ENCODE measurements at regions not wholly inside any gene's neighbourhood (a gene's known extent, or its start where the extent isn't known, plus 50 kb on each side); places are given as distances from the start of the nearest gene placed in this dataset.
A peak's percentile ranks its signal among the peaks of the same experiment; 100 is the strongest.

DNA sequence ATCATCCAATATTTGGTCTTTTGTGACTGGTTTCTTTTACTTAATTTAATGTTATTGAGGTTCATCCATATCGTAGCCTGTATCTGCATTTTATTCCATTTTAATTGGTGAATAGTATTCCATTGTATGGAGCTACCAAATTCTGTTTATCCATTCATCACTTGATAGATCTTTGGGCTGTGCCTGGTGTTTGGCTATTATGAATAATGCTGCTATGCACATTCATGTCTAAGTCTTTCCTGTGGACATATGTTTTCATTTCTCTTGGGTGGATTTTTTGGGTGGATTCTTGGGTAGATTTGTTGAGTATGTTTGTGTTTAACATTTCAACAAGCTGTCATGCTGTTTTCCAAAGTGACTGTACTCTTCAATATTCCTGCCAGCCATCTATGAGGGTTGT is 52.5 kb upstream of the NEDD4L start:
- DNase-seq: no peak

DNA sequence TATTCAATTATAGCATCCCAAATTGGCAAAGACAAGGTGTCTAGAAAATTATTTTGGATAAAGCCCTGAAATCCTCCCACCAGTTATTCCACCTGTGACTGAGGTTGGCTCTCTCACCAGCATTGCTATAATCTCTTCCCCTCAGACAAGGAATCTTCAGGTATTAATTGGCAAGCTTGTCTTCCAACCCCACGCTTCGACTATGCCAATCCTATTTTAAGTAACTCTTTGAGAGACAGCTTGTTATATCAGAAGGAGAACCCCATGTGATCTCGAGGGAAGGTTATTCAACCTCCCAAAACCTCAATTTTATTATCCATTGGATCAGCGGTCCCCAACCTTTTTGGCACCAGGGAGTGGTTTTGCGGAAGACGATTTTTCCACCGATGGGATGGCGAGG is 54.5 kb upstream of the NEDD4L start:
- DNase-seq: no peak

DNA sequence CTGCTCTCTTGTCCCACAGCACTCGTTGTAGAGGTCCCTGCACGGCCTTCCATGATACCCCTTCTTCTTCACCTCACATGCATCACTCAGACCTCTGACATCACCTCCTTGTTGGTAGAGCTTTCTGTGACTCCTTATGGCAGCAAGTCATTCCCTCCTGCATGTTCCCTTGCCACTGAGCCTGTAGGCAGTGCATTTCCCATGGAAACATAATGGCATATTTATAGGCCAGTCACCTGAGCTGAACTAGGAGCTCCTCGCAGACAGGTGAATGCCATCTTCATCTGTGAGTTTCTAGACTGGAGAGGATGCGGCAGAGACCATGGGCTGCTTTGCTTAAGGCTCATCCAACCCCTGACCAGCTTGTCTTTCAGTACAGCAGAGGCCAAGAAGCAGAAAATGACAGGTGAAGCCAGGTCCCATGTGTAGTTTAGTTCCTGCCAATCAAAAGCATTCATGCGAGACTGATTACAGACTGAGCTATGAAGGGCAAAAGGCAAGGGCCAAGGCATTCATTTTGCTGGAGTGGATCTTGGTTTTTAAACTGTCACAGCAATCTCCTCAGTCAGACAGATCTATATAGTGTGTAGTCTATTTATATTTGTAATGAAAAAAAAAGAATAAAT is 59.4 kb upstream of the NEDD4L start:
- peak; percentile 62 for DNase-seq

DNA sequence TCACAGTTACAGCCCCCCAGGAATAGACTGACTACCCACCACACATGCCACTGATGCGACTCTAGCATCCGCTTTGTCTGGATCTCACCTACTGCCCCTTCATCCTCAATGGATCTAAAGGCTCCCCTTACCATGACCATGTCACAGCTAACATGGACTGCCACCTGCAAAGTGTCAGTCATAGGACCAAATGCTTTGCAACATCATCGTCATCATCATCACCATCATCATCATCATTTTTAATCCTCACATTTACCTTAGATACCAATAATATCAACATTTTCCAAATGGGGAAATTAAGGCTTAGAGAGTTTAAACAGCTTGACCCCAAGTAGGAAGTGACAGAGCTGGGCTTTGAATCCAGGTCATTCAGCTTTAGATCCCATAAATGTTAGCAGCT is 60.1 kb upstream of the NEDD4L start:
- DNase-seq: no peak

DNA sequence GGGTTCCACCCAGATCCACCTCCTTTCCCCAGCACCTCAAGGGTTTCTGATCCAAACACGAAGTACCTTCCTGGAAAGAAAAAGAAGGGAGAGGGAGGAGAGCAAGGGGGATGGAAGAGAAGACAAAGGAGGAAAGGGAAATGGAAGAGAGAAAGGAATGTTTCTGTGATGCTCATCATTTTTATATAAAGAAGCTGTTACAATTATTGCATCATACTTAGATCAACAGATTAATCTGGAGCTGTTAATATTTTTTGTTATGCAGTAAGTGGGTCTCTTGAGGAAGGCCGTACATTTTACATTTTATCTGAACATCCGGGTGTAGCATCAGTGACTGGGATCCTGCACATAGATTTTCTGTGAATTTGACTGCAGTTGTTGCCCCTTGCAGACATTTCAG is 60.6 kb upstream of the NEDD4L start:
- DNase-seq: no peak

DNA sequence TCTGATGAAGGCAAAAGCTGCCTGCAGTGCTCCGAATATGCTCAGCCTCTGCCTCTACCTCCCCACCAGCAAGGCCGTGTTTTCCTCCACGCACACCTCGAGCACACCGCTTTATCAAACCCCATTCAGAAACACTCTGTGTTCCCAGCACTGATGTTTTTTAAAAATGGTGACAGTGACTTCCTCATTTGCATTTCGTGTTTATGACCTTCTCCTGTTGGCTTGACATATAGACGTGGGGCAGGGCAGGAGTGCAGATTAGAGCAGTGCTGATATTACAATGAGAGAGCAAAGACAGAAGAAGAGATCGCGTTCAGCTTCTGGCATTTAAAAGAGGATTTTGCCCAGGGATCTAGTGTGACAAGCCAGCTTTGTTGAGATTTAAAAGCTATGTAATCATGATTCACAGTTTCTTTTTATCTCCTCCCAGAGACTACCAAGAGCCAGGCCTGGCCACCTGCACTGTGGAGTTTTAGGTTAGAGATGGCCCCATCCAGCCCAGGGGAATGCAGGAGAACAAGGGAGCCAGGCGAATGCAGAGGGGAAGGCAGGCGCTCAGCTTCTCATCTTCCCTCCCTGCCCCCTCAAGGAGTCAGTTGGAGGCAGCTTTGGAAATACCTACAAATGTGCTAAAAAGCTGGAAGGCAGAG is 61.5 kb upstream of the NEDD4L start:
- DNase-seq: peak; percentile 5

DNA sequence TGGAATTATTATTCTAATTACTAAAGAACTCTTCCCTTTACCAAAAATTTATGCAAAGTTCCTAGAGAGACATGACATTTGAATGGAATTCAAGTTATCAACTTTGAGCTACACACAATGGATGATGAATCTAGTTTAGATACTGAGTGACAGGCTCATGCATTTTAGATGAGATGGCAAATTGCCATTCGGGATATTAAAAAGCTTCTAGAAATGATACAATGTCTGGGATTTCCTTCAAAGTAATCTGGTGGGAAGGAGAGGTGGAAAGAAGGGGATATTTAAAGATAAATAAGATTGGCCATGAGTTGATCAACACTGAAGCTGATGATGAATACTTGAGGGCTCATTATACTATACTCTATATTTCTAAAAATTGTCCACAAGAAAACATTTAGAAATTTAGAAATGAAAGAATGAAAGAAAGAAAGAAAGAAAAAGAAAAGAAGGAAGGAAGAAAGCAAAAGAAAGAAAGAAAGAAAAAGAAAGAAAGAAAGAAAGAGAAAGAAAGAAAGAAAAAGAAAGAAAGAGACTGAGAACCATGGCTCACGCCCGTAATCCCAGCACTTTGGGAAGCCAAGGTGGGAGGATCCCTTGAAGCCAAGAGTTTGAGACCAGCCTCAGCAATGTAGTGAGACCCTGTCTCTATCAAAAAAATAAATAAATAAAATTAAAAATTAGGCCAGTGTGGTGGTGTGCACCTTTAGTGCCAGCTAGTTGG is 62.6 kb upstream of the NEDD4L start:
- peak; percentile 32 for DNase-seq

DNA sequence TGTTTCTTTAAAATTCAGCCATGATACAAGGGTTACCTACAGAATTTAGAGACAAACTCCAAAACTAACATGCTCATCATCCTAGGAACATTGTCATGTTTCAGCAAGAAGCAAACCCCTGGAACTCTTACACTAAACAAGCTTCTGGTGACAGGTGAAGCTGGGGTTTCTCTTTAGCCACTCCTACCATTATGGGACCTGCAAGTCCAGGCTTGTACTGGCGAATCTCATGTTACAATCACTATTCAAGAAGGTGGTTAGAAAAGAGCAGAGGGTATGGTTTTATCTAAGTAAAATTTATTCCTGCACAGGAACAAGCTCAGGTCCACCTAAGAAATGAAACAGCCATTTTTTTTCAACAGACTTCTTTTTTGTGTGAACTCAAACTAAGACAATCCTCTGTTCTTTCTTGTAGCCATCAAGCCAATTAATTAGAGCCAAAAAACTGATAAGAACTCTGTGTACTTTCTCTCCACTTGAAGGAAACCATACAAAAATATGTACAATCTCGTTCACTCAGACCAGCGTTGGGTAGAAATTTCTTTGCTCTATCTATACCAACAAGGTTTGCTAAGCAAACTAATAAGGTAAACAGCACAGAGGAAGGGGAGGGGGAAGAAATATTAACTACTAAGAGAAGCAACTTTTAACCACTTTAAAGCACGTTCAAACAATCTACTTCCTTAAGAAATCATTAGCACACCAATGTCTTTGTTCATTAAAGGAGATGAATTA is 63.3 kb upstream of the NEDD4L start:
- DNase-seq: peak; percentile 86

DNA sequence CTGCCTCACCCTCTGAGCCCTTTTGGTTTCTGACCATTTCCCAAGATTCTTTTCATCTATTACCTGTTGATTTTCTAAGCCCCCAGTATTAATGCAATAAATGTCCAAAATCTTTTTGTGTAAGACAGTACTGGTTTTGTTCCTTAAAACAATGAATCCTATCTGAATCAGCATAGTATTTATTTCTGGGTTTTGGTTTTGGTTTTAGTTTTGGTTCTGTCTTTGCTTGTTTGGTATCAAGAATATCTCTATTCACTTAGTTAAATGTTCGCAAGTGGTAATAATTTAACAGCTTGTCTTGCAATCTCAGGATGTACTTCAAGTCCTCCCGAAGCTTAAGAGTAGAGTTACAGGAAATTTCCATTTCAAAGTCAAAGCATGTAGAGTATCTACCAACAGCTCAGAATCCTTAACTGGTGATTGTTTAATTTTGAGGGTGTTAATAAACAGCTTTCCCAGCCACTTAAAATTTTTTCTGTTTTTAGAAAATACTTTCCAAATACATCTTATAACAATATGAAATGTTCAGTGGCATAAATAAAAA is 67.7 kb upstream of the NEDD4L start:
- no peak for DNase-seq

DNA sequence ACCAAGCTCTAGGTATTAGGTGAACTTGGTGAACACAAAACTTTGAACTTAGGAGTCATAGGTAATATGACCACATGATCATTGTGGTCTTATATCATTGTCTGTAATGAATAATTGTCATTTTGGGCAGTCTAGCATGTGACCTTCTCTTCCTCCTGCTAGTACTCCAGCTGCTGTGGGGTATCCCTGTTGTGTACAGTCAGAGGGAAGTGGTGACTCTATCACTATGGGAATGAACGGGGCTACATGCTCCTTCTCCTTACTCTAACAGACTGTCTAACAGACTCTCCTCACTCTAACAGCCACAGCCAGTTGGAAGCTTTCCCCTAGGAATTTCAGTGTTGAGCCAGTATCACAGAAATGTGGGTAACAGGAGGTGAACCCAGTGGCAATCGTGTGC is 68.2 kb upstream of the NEDD4L start:
- no peak for DNase-seq

DNA sequence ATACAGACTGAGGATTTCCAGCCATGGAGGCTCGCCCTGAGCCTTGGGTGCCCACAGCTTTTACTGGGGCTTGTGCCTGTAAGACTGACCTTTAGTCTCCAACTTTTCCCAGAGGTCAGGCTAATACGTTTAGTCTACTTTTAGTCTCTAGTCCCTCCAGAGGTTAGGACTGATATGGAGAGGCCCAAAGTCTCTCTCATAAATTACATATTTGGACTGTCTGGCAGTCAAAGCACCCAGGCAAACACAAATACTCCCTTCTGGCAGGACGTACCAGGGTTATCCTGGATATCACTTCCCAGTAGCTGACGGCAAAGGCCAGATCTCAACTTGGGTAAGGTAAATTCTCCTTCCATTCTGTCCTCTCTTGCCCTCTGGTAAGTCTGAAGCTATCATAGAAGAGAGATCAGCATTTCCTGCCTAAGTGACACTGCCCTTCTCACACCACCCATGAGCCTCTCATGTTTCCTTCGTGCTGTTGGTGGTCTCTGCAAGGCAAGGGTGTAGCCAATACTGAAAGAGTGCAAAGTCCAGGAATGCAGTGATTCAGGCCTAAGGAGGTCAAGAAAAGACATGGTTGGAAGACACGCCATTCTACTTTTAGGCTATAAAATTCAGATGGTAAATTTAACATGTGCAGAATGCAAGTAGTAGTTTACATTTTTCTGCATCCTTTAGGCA is 69.3 kb upstream of the NEDD4L start:
- no peak for DNase-seq

DNA sequence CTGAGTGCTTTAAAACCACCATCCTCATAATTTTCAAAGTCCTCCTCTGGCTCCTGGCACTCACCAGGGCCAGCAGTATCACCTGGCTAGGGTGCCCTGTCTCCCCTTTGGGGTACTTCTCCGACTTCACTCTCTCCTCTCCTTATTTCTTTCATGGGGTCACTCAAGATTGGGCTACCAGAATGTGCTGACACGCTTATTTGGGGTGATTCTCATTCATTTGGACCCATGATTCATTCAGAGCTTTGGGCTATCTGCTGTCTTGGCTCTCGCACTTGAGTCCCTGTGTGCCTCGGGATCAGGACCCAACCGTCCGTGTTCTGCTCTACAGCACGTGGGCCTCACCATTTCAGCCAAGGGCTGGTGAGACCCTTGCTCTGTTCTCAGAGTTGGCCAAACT is 70.1 kb upstream of the NEDD4L start:
- no peak for DNase-seq

DNA sequence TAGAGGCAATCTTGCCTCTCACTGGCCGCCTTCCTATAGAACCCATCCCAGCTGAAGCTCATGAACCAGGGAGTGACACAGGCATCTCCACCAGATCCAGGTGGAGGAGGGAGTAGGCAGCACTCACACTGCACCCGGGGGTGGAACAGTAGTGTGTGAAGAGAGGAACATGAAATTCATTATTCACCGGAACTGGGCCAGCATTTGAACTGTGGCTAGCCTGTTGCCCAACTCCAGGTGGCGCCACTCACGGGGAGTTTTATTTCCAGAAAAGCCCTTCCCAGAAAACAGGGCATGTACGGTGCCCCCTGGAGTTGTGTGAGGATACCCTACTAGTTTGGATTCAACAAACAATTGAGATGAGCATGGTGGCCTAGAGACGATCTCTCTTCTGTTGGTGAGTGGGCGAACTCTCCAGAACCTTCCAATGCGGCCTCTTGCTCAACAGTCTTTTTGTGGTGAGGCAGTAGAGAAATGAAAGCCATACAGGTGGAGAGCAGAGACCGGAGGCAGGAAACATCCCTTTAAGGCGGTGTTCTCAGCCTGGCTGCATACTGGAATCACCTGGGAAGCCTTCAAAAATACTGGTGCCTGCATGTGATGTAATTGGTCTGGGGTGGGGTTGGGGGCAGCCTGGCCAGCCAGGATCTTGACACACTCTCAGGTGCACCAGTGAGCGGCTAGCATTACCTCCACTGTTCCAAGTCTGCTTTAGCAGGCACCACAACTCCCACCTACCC is 73.5 kb upstream of the NEDD4L start:
- DNase-seq: no peak

DNA sequence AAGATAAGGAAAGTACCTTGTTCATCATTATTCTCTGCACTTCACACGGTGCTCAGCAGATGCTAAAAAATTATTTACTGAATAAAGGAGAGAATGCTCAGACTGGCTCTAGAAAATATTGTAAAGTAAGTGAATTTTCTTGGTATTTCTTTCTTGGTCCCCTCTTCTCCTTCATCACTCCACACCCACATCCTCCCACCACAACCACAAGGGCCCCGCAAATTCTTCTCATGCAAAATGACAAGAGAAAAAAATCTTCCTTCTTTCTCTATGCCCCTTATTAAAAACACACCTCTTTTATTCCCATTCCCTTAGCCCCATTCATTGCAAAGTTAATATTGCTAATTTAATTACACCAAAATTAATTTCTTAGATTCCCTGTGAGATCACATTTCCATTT is 74.2 kb upstream of the NEDD4L start:
- no peak for DNase-seq

DNA sequence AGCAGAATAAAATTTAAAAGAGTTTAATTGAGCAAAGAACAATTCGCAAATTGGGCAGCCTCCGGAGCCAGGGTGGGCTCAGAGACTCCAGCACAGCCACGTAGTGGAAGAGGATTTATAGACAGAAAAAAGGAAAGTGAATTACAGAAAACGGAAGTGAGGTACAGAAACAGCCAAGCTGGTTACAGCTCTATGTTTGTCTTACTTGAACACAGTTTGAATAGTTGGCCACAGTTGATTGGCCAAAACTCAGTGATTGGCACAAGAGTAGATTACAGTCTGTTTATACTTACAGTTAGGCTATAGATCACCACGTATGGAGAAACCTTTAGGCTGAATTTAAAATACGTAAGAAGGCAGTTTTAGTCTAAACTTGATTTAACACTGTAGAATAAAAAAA is 78.8 kb upstream of the NEDD4L start:
- no peak for DNase-seq

DNA sequence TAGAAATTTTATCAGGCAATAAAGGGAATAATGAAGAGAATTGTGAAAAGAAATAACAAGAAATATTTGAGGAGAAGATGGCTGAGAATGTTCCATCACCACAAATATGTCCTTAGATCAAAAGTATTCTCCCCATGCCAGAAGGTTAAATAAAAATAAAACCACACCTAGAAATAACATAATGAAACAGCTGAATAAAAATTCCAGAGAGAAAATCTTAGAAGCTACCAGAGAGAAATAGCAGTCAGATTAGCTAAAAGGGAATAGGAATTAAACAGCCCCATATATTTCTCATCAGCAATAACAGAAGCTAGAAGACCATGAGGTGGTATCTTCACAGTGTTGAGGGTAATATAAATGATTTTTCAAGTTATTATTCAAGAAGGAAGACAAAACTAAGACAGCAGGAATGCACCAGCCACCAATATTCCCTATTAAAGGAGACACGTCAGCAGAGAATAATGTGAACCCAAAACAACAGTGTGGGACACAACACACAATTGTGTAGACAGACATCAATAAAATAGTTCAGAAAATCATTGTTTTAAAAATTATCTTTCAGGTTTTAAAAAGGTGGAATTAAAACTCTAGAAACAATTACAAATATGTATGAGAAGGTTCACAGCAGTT is 82.0 kb upstream of the NEDD4L start:
- no peak for DNase-seq

DNA sequence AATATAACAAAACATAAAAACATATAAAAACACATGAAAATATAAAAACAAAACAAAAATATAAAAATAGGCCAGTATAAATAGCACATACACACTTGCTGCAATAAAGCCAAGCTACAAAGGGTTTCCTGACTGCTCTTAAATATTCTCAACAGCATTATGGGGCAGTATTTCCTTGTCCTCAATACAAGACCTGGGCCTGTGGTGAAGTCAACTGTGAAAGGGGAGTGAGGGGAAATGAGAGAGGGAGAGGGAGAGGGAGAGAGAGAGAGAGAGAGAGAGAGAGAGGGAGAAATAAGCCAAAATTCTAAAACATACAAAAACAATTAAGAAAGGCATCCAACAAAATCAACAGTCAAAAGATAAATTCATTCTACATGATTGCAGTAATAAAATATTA is 82.6 kb upstream of the NEDD4L start:
- DNase-seq: no peak

DNA sequence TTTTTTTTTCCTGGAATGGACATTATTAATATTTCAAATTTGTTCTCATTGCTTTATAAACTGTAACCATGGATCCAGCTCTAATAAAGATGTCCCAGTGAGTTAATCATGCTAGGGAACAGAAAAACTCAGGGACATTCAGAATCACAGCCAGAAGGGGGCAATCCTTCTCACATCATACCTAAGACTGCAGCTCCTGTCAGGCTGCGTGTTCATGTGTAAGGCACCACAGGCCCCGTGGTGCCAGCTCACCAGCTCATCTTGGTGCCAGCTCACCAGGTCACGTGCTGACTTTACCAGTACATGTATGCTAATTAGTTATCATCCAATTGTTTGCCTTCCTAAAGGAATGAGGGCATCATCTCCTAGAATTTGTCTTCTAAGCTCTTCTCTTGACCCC is 84.7 kb upstream of the NEDD4L start:
- peak; percentile 31 for DNase-seq

DNA sequence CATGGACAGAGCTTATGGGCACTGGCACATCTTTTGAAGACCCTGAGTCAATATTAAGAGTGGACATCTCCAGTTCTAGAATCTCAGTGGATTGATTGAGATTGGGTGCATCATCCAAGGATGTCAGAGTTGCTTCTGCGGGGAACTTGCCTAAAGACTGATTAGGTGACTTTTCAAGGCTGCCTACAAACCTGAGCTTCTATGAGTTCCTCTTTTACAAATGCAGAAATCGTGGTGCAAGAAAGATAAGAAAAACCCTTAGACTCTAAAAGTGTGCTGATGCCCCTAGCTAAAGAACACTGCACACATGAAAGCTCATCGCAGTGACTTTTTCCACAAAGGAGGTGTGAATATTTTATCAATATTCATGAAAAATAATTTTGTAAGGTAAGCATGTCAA is 86.8 kb upstream of the NEDD4L start:
- no peak for DNase-seq

DNA sequence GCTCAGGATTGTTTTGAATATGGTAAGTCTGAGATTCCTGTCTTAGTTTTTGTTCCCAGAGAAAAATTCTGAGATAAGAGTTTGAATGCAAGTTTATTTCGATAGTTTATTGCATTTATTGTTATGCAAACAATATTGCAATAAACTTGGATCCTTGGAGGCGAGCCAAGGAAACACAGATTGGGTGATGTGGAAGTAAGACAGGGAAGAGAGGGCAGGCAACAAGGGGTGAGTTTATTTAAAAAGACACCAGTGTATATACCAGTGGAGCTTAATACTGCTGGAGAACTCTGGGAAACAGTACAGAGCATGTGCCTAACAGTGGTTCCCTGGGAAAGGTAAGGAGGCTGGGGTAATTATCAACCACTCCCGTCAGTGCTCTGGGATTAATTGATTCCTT is 87.5 kb upstream of the NEDD4L start:
- DNase-seq: no peak

DNA sequence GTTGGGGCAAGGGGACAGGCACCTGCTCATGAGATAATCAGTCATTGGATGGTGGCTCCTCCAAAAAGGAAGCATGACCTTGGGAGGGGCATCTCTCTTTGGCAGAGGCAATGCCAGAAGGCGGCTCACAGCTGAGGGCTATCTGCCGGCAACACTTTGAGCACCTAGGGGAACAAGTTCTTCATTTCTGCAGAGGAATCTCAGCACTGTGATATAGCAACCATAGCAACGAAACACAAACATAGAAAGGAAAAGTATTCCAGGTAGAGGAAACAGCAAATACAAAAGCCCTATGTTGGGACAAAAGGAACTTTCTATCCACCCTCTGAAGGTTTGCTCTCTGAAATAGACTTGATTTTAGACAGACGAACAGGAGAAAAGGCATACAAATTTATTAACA is 89.1 kb upstream of the NEDD4L start:
- DNase-seq: no peak

DNA sequence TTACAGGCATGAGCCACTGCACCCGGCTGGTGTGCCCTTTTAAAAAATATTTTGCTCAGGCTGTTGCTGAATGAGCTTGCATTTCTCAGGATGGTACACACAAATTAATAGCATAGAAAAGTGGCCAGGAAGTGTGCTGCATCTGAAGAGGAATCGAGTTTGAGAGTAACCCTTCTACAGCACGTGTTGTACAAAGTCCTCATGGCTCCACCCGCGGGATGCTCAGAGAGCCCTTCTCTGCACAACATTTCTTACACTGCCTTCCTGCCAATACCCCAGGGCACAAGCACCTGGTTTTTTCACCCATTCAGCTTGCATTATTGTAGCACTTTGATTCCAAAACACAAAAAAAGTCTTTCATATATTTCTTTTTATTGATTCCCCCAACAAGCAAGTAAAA is 90.1 kb upstream of the NEDD4L start:
- no peak for DNase-seq
